ENCODE measurements at regions not wholly inside any gene's neighbourhood (a gene's known extent, or its start where the extent isn't known, plus 50 kb on each side); places are given as distances from the start of the nearest gene placed in this dataset.
A peak's percentile ranks its signal among the peaks of the same experiment; 100 is the strongest.

DNA sequence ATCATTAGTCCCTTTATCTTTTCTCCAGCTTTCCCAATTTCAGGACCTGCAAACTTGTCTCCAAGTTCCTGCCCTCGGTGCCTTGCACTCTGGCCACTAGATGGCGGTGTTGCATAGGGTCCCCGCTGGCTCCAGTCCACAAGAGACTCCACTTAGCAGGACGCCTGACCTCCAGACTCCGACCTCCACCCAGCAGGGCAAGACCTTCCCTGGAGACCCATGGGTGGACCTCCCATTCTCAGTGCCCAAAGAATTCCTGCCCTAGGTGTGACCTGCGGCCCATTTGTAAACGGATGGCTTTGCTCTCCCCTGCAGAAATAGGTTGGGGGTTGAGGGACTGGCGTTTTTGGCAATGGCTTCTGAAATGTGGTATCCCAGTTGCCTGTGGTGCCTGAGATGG lies 82.6 kb downstream of the LSM3 start:
- DNase-seq, result peak; percentile 91
- Histone ChIP-seq H3K36me3 (no peaks in the 10 kb centered on the region), H3K4me3 (no peak overlapping the region), H3K4me1 (no peaks in the 10 kb centered on the region), H3K27ac (no peak overlapping the region), H3K9me3 (no peaks in the 10 kb centered on the region), H3K27me3 (no peaks in the 10 kb centered on the region)
- intact Hi-C loops (cut with DNase I), result loop anchor here (1.0 kb wide), 1 partner anchor 207 kb away; no protein-coding TSS in a partner anchor
- TF ChIP-seq POLR2AphosphoS5 (IDR thresholded peaks at IDR 0.05) (peak in 2 of 4 donors; percentile 20 to 34), EP300 (IDR thresholded peaks at IDR 0.05) (no peak), POLR2A (IDR thresholded peaks at IDR 0.05) (no peak)
- TF ChIP-seq, protein P1, sequence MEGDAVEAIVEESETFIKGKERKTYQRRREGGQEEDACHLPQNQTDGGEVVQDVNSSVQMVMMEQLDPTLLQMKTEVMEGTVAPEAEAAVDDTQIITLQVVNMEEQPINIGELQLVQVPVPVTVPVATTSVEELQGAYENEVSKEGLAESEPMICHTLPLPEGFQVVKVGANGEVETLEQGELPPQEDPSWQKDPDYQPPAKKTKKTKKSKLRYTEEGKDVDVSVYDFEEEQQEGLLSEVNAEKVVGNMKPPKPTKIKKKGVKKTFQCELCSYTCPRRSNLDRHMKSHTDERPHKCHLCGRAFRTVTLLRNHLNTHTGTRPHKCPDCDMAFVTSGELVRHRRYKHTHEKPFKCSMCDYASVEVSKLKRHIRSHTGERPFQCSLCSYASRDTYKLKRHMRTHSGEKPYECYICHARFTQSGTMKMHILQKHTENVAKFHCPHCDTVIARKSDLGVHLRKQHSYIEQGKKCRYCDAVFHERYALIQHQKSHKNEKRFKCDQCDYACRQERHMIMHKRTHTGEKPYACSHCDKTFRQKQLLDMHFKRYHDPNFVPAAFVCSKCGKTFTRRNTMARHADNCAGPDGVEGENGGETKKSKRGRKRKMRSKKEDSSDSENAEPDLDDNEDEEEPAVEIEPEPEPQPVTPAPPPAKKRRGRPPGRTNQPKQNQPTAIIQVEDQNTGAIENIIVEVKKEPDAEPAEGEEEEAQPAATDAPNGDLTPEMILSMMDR (IDR thresholded peaks at IDR 0.05), result peak; percentile 86 to 97 (median 94)
- 14 to 20% methylated on average over 8 of the region's 8 CpGs for WGBS, 2 donors

DNA sequence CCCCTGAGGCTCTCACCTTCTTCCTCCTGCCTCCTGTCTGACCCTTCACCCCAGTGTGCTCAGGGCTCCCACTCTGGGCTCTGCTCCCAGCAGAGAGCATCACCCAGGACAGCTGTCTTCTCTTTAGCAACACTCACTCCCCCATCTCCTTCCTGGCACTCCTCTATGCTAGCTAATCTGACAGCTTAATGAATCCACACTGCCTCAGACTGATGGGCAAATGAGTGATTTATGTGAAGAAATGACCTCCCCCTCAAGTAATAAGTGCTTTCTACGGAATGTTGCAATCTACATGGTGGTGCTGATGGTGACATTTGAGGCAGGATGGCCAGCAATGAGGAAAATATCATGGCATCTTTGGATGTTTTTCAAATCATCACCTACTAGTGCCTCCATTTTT lies 83.6 kb downstream of the LSM3 start:
- H3K27me3 ChIP-seq, result no peaks in the 10 kb centered on the region
- intact Hi-C loops (cut with DNase I), result no loop called here
- no peaks in the 10 kb centered on the region for H3K9me3 ChIP-seq
- H3K4me3 ChIP-seq, result no peak overlapping the region
- TF ChIP-seq EP300 (IDR thresholded peaks at IDR 0.05) (no peak), POLR2A (IDR thresholded peaks at IDR 0.05) (no peak), POLR2AphosphoS5 (IDR thresholded peaks at IDR 0.05) (no peak)
- TF ChIP-seq, protein P1 (IDR thresholded peaks at IDR 0.05), result no peak
- H3K36me3 ChIP-seq, result no peaks in the 10 kb centered on the region
- H3K4me1 ChIP-seq, result no peaks in the 10 kb centered on the region
- no peak overlapping the region for H3K27ac ChIP-seq
- WGBS, 2 donors, result 89 to 92% methylated on average over 1 of the region's 1 CpG
- DNase-seq, result no peak

DNA sequence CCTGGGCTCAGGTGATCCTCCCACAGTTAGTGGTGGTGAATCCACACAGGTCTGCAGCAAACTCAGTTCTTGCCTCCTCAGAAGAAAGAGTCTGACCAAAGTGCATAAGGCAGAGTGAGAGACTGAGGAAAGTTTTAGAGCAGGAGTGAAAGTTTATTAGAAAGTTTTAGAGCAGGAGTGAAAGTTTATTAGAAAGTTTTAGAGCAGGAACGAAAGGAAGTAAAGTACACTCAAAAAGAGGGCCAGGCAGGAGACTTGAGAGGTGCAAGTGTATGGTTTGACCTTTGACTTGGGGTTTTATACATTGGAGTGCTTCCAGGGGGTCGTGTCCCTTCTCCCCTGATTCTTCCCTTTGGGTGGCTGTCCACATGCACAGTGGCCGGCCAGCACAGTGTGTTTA lies 84.2 kb downstream of the LSM3 start:
- Histone ChIP-seq H3K27me3 (no peaks in the 10 kb centered on the region), H3K27ac (no peak overlapping the region), H3K4me3 (no peak overlapping the region), H3K4me1 (no peaks in the 10 kb centered on the region), H3K36me3 (no peaks in the 10 kb centered on the region), H3K9me3 (no peaks in the 10 kb centered on the region)
- WGBS, 2 donors, result 66 to 79% methylated on average over 3 of the region's 3 CpGs
- intact Hi-C loops (cut with DNase I), result no loop called here
- no peak for DNase-seq
- TF ChIP-seq POLR2A (IDR thresholded peaks at IDR 0.05) (no peak), EP300 (IDR thresholded peaks at IDR 0.05) (no peak), POLR2AphosphoS5 (IDR thresholded peaks at IDR 0.05) (no peak)
- TF ChIP-seq, protein P1 (IDR thresholded peaks at IDR 0.05), result no peak

DNA sequence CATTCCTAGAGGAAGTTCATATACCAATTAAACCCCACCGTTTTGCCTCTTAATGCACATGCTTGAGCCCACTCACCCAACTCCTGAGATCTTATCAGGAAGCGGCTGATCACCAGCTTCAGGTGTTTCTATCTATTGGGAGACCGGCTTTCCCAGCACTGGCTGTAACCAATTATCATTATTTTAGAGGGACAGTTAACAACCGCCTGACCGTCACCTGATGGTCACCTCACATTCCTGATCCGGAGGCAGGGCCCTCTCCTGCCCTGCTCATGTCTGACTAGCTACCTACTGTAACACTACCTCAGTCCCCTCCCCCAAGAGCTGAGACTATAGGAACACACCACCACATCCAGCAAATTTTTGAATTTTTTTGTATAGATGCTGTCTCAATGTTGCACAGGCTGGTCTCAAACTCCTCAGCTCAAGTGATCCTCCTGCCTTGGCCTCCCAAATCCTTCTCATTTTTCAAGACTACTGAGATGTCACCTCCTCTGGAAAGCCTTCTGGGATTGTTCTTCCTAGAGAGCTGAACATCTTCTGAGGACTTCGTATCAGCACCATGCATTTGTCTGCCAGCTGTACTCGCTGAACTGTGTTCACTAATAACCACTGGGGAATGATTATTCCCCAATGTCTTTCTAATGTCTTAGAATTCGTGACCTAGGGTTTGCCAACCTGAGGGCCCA lies 84.8 kb downstream of the LSM3 start:
- H3K9me3 ChIP-seq, result no peaks in the 10 kb centered on the region
- TF ChIP-seq POLR2A (IDR thresholded peaks at IDR 0.05) (no peak), POLR2AphosphoS5 (IDR thresholded peaks at IDR 0.05) (no peak), EP300 (IDR thresholded peaks at IDR 0.05) (no peak)
- TF ChIP-seq, protein P1 (IDR thresholded peaks at IDR 0.05), result no peak
- no peak overlapping the region for H3K27ac ChIP-seq
- intact Hi-C loops (cut with DNase I), result no loop called here
- no peaks in the 10 kb centered on the region for H3K36me3 ChIP-seq
- no peaks in the 10 kb centered on the region for H3K4me1 ChIP-seq
- no peaks in the 10 kb centered on the region for H3K27me3 ChIP-seq
- WGBS, 2 donors, result 90 to 92% methylated on average over 9 of the region's 9 CpGs
- no peak for DNase-seq
- no peak overlapping the region for H3K4me3 ChIP-seq
